ENCODE measurements at regions not wholly inside any gene's neighbourhood (a gene's known extent, or its start where the extent isn't known, plus 50 kb on each side); places are given as distances from the start of the nearest gene placed in this dataset.

DNA sequence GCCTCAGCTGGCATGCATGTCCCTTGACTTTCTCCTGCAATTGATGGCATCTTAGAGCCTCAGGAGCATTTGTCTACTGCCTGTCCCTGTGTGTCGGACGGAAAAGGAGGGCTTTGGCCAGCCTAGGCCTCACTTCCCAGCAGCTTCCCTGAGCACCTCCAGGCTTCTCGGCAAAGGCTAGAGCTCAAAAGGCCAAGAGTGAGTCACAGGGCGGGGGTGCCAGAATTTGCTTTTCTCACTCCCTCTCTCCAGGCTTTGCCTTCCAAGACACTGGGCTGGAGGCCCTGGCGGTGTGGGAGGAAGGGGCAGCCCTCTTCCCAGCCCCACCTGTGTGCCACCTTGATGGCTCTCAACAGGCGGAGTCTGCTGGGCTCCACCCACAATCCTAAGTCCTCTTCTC, 107.3 kb upstream of the MAF start:
- no peaks in the 10 kb centered on the region for H3K27me3 ChIP-seq
- no peak overlapping the region for H3K4me3 ChIP-seq
- no peaks in the 10 kb centered on the region for H3K9me3 ChIP-seq
- peaks cover 0 to 6% (median 3%) of the 10 kb centered on the region in 4 donors for H3K4me1 ChIP-seq
- peak; percentile 88 for DNase-seq
- no peaks in the 10 kb centered on the region for H3K36me3 ChIP-seq
- peak overlapping the region in 1 of 4 donors; percentile 18 for H3K27ac ChIP-seq
- intact Hi-C loops (cut with DNase I) = no loop called here
- 82 to 84% methylated on average over 6 of the region's 6 CpGs for WGBS, 2 donors
- TF ChIP-seq POLR2A (IDR thresholded peaks at IDR 0.05) (no peak), POLR2AphosphoS5 (IDR thresholded peaks at IDR 0.05) (peak in 1 of 4 donors; percentile 8), EP300 (IDR thresholded peaks at IDR 0.05) (no peak)

DNA sequence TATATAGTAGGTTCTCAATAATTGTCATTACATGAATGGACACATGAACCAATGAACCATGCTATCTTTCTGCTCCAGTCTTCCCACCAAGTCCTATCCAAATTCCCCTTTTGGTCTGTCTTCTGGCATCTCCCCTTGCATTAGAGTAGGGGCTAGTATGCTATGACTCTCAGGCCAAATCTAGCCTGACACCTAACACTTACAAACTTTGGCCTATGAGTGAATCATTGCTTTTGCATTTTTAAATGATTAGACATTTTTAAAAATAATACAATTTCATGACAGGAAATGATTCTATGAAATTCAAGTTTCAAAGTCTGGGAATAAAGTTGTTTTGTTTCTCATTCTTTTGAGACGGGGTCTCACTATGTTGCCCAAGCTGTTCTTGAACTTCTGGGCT, 102.5 kb upstream of the MAF start:
- H3K36me3 ChIP-seq = no peaks in the 10 kb centered on the region
- no peak overlapping the region for H3K4me3 ChIP-seq
- TF ChIP-seq, protein P1, sequence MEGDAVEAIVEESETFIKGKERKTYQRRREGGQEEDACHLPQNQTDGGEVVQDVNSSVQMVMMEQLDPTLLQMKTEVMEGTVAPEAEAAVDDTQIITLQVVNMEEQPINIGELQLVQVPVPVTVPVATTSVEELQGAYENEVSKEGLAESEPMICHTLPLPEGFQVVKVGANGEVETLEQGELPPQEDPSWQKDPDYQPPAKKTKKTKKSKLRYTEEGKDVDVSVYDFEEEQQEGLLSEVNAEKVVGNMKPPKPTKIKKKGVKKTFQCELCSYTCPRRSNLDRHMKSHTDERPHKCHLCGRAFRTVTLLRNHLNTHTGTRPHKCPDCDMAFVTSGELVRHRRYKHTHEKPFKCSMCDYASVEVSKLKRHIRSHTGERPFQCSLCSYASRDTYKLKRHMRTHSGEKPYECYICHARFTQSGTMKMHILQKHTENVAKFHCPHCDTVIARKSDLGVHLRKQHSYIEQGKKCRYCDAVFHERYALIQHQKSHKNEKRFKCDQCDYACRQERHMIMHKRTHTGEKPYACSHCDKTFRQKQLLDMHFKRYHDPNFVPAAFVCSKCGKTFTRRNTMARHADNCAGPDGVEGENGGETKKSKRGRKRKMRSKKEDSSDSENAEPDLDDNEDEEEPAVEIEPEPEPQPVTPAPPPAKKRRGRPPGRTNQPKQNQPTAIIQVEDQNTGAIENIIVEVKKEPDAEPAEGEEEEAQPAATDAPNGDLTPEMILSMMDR (IDR thresholded peaks at IDR 0.05) = no peak
- TF ChIP-seq POLR2AphosphoS5 (IDR thresholded peaks at IDR 0.05) (no peak), EP300 (IDR thresholded peaks at IDR 0.05) (no peak), POLR2A (IDR thresholded peaks at IDR 0.05) (no peak)
- H3K27me3 ChIP-seq = no peaks in the 10 kb centered on the region
- intact Hi-C loops (cut with DNase I) = no loop called here
- H3K9me3 ChIP-seq = no peaks in the 10 kb centered on the region
- H3K4me1 ChIP-seq = peaks cover 0 to 6% (median 3%) of the 10 kb centered on the region in 4 donors
- no peak overlapping the region for H3K27ac ChIP-seq
- no peak for DNase-seq
- WGBS, 2 donors = 84 to 92% methylated on average over 1 of the region's 1 CpG

DNA sequence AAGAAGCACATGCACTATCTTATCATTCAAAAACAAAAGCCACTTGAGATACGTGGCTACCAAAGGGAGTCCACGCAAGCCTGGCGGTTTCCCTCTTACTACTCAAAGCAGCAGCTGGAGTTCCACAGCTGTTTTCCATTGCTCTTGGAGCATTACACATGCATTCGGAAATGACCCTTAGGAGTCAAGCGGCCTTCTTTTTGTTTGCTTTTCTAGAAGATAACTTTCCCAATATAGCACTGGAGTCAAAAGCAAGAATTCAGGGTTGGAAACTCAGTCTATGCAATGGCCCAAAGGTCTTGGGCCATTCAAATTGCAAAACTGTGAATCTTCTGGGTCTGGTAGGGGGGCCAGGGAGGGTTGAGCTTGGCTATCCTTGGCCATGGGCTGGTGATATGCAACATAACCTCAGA, 97.8 kb upstream of the MAF start:
- Histone ChIP-seq H3K4me3 (no peak overlapping the region), H3K9me3 (no peaks in the 10 kb centered on the region), H3K27ac (no peak overlapping the region), H3K27me3 (no peaks in the 10 kb centered on the region), H3K36me3 (no peaks in the 10 kb centered on the region), H3K4me1 (no peaks in the 10 kb centered on the region)
- TF ChIP-seq EP300 (IDR thresholded peaks at IDR 0.05) = no peak
- TF ChIP-seq, protein P1 (IDR thresholded peaks at IDR 0.05) = no peak
- TF ChIP-seq POLR2AphosphoS5 (IDR thresholded peaks at IDR 0.05) = no peak
- no peak for TF ChIP-seq POLR2A (IDR thresholded peaks at IDR 0.05)
- intact Hi-C loops (cut with DNase I) = no loop called here
- DNase-seq = peak; percentile 71
- 76 to 80% methylated on average over 5 of the region's 5 CpGs for WGBS, 2 donors

DNA sequence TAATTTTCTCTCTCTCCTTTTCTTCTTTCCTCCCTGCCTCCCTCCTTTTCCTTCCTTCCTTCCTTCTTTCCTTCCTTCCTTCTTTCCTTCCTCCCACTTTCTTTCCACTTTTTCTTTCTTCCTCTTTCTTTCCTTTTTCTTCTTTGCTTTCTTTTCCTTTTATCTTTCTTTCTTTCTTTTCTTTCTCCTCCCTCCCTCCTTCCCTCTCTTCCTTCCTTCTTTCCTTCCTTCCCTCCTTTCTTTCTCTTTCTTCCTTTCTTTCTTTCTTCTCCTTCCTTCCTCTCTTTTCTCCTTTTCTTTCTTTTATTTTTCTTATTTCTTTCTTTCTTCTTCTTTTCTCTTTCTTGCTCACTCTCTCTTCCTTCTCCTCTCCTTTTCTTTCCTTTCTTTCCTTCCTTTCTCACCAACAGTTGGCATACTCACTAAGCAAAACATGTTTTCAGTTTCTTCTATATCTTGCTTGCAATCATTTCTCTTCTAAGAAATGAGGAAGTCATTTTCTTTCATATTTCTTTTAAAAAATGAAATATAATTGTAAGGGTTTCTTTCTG, 97.1 kb upstream of the MAF start:
- DNase-seq = no peak
- intact Hi-C loops (cut with DNase I) = no loop called here
- no peak overlapping the region for H3K27ac ChIP-seq
- no peaks in the 10 kb centered on the region for H3K9me3 ChIP-seq
- TF ChIP-seq POLR2A (IDR thresholded peaks at IDR 0.05) (no peak), EP300 (IDR thresholded peaks at IDR 0.05) (no peak), POLR2AphosphoS5 (IDR thresholded peaks at IDR 0.05) (no peak)
- TF ChIP-seq, protein P1 (IDR thresholded peaks at IDR 0.05) = no peak
- H3K36me3 ChIP-seq = no peaks in the 10 kb centered on the region
- H3K4me3 ChIP-seq = no peak overlapping the region
- no peaks in the 10 kb centered on the region for H3K4me1 ChIP-seq
- no peaks in the 10 kb centered on the region for H3K27me3 ChIP-seq

DNA sequence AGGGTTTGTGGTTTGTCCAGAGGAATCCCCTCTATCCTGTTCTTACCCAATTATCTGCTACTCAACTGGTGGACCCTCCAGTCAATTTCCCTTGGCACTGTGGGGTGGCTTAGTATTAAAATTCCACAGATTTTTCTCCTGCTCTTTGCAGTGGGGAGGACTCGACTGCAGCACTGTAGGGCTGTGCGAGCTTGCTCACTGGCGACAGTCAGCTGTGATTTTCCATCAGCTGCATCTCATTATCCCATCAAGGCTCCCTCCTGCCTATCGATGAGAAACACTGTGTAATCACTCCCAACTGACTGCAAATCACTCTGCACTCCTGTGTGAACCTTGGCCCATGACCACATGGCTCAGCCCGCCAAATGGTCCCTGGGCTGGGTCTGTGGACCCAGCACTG, 90.5 kb upstream of the MAF start:
- H3K27me3 ChIP-seq = no peaks in the 10 kb centered on the region
- WGBS, 2 donors = 80% methylated on average over 5 of the region's 5 CpGs
- DNase-seq = no peak
- no peak overlapping the region for H3K27ac ChIP-seq
- intact Hi-C loops (cut with DNase I) = no loop called here
- H3K4me1 ChIP-seq = no peaks in the 10 kb centered on the region
- H3K9me3 ChIP-seq = no peaks in the 10 kb centered on the region
- TF ChIP-seq POLR2AphosphoS5 (IDR thresholded peaks at IDR 0.05) (no peak), EP300 (IDR thresholded peaks at IDR 0.05) (no peak)
- H3K36me3 ChIP-seq = no peaks in the 10 kb centered on the region
- no peak overlapping the region for H3K4me3 ChIP-seq

DNA sequence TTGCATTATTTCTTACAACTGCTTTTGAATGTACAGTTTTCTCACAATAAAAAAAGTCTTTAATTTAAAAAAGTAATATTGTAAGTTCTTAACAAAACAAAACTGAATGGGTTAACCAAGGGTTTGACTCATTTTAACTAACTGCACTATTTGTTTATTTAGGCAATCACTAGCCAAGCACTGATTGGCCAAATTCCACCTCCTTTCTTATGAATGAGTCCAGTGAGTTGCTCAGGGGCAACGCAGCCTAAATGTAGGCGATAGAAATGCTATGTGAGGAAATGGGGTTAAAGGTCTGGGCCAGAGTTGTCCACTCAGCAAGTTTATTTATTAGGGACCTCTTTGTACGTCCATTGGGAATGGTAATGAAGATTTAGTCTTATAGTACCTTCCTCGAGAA, 89.6 kb upstream of the MAF start:
- Histone ChIP-seq H3K4me1 (no peaks in the 10 kb centered on the region), H3K27me3 (no peaks in the 10 kb centered on the region), H3K9me3 (no peaks in the 10 kb centered on the region), H3K4me3 (no peak overlapping the region), H3K27ac (no peak overlapping the region), H3K36me3 (no peaks in the 10 kb centered on the region)
- WGBS, 2 donors = 76 to 80% methylated on average over 4 of the region's 4 CpGs
- intact Hi-C loops (cut with DNase I) = no loop called here
- TF ChIP-seq EP300 (IDR thresholded peaks at IDR 0.05) (no peak), POLR2AphosphoS5 (IDR thresholded peaks at IDR 0.05) (no peak), POLR2A (IDR thresholded peaks at IDR 0.05) (no peak)
- TF ChIP-seq, protein P1 (IDR thresholded peaks at IDR 0.05) = no peak
- no peak for DNase-seq
